ENCODE measurements at regions not wholly inside any gene's neighbourhood (a gene's known extent, or its start where the extent isn't known, plus 50 kb on each side); places are given as distances from the start of the nearest gene placed in this dataset.

DNA sequence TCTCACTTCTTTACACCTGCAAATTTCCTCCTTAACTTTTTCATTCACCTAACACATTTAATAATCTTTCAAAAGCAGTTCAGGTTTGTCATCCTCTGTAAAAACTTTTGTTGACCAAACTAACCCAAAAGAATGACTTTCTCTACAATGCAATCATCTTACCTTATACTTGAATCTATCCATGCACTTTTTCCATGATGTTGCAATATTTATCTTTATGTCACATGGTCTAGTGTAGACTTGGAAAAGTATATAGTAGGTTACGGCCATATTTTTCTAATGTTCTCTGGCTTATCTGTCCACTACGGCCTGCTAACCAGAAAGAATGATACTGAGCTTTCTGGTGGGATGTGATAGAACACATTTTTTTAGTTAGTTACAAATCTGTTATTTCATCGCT is 431.0 kb upstream of the SOX9 start:
- DNase-seq (ENCODE audit: low spot score), result no peak

DNA sequence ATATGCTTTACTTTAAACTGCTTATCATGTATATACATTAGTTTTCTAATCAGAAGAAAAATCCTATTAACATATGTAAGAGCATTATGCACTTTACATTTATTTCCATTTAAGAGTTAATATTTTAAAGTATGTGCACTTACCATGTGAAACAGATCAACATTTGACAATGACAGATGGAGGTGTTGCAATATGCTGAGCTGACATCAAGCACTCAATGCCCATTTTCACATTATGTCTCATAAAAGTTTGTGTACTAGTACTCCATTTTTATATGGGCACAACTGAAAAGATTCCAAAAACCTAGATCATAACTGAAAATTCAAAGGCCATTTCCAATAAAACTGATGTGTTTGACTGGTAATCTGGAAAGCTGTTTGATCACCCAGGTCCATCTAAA is 420.9 kb upstream of the SOX9 start:
- no peak for DNase-seq (ENCODE audit: low spot score)

DNA sequence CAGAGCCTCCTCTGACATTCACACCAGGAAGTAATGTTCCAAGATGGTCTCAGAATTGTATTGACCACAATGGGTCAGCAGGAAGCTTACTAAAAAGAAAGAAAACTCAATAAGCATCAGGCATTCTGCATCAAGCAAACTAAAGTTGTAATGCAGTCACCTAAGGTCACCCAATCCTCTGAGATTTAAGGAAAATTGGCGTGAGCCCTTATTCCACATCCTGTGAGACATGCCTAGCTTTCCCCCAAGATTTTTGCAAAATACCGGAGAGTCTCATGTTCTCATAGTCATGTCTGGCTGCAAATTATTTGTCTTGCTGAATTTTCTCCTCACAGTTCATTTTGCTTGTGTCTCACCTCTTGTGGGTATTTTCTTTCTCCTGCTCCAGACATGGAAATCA is 417.1 kb upstream of the SOX9 start:
- DNase-seq (ENCODE audit: low spot score), result no peak

DNA sequence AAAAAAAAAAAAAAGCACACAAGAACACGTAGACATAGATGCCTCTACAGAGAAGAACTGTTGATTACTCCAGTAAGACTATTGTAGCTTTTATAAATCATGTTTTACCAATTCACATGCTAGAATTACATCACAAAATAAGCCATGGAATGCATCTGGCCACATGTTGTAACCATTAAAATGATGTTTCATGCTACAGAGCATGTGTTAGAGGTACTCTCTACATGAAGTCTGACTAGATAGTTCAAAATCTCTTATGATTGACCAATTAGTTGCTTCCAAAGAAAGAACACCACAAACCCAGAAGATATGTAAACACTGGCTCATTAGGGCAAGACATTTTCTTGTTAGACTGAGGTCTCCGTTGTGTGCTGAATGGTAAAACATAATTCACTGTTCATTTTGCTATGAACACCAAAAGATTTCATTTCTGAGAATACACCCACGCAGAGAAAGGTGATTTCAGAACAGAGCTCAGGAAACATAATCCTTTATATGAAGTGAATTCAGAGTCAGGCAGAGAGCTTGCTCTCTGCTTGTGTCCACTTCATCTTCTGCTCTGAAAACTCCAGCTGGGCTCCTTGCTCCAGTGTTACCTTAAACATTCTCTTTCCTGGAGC is 411.4 kb upstream of the SOX9 start:
- no peak for DNase-seq (ENCODE audit: low spot score)

DNA sequence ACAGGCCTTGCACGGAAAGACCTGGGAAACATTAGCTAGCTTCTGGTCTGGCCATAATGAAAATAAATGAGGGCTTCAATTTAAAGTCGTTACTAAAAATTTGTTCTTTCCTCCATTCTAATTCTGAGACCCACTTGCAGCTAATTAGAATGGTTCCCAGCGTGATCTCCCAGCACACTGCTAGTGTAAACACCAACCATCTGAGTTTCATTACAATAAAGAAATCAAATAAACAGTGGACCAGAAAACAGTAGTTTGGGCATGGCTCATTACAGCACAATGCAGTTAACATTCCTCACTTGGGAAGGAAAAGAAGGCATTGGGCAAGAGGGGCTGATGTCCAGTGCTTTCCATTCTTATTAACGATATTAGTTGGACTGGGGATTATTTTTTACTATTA is 410.9 kb upstream of the SOX9 start:
- DNase-seq (ENCODE audit: low spot score), result no peak

DNA sequence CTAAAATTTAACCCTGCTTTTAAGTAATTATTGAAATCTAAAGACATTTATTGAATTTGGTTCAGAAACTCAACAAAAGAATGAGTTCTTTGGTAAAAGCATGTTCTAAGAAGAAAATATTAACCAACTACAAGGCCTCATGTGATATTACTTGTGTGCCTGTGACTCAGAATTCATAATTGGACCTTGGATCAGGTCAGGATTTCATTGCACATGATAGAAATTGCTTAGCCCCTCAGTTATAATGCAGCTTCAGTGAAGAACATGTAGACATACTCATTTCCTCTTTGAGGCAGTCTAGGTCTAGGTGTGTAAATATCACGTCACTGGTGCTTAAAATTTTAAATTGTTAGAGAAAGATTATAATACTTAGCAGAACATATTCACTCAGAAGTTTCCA is 410.0 kb upstream of the SOX9 start:
- no peak for DNase-seq (ENCODE audit: low spot score)

DNA sequence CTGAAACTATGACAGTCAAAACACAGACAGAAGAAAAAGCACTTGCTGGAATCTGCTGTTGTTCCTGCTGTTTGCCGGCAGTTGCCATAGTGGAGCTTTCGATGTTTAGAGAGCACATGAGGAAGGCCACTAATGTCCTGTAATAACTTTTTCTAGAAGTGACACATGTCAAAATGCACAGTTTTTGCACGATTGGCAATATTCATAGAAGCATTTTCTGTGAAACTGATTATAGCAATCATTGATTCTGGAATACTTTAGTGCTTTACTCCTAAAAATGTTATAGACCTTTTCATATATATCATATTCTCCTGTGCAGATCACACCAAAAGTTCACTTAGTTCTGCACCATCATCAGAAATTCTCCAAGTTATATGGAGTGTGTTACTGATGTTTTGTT is 407.0 kb upstream of the SOX9 start:
- DNase-seq (ENCODE audit: low spot score), result no peak

DNA sequence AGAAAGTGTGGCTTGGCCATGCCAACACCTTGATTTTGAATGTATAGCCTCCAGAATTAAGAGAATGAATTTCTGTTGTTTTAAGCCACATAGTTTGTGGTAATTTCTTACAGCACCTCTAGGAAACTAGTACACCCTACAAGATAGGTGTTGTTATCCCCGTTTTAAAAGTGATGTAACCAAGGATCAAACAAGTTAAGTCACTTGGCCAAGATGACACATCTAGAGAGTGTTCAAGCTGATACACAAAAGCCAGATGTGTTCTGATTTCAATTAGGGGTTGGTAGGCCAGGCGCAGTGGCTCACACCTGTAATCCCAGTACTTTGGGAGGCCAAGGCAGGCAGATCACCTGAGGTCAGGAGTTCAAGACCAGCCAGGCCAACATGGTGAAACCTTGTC is 396.5 kb upstream of the SOX9 start:
- DNase-seq (ENCODE audit: low spot score), result no peak

DNA sequence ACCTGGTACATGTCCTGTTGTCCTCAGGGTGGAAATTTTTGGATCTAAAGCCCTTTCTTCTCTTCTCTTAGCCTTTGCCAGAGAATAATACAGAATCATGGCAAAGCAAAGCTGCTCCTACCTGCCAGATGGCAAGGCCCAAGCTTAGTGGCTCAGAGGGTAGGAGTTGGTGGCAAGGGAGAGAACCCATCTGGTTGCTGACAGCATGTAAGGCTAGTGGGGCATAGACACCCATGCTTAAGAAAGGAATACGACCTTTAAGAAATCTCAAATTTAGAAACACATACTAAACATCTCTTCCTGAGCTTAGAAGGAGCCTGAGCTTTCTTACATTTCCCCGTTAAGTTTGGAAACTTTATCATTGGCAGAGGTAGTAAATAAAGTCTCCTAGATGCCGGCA is 395.0 kb upstream of the SOX9 start:
- DNase-seq (ENCODE audit: low spot score), result no peak

DNA sequence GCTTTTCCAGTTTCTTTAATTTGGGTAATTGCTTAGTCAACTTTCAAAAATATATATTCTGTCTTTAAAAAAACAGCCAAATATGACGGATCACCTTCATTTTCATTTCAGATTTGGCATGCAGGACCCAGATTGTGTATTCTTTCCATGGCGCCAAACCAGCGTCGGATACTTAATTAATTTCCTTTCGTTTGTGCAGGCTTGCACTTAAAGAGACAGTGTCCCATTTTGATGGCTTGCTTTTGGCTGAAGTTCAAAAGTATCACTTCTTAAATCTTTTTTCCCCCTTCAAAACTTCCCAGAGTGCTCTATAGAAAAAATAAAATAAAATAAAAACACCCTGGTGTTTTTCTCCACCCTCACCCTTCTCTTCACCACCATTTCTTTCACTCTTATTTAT is 394.5 kb upstream of the SOX9 start:
- DNase-seq (ENCODE audit: low spot score), result no peak

DNA sequence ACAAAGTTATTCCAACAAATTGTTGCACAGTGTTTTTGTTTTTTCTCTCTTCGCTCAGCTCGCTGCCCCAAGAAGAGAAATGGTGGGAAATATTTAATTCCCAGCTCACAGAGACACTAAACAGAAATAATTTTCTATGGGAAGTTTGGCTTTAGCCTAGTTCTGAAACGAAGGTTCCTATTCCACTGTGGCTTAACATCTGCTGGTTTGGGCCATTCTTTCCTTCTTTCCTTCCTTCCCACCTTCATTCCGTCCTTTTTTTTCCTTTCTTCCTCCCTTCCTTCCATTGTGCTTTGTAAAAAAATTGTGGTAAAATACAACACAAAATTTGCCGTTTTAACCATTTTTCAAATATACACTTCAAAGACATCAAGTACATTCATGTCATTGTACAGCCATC is 393.5 kb upstream of the SOX9 start:
- no peak for DNase-seq (ENCODE audit: low spot score)

DNA sequence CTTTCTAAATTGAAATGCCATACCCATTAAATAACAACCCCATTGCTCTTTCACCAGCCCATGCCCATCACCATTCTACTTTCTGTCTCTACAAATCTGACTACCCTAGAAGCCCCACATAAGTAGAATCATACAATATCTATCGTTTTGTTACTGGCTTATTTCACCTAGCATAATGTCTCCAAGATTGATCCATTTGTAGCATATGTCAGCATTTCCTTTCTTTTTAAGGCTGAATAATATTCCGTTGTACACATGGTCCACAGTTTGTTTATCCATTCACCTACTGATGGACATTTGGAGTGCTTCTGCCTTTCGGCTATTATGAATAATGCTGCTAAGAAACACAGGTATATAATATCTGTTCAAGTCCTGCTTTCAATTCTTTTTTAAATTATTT is 393.1 kb upstream of the SOX9 start:
- no peak for DNase-seq (ENCODE audit: low spot score)

DNA sequence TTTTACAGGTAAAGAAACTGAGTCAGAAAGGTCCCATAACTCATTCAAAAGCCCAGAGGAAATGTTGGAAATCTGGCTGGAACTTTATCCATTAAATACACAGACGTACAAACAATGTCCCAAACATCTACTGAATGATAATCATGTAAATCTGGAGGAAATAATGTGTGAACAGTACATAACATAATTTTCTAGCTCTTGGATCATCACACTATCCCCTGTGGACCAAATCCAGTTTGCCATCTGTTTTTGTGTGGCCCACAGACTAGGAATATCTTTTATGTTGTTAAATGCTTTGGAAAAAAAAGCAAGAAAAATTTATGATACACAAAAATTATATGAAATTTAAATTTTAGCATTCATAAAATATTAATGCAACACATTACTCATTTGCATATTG is 389.9 kb upstream of the SOX9 start:
- DNase-seq (ENCODE audit: low spot score), result no peak

DNA sequence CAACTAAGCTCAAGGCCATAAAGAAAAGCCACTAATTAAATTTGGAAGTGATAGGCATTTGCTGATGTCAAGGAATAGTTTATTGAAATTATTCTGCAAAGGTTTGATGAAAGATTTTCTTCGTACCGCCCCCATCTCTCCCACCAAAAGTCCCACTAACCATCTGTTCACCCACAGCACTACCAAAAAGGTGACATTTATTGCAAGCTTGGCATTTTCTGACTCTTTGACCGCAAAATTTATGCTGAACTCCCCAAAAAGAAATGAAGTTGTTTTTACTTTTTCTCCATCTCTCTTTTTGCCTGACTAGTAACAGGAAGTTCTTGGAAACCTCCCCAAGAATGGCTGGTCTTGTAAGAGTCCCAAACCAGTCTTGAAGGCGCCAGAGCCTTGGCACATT is 384.9 kb upstream of the SOX9 start:
- no peak for DNase-seq (ENCODE audit: low spot score)

DNA sequence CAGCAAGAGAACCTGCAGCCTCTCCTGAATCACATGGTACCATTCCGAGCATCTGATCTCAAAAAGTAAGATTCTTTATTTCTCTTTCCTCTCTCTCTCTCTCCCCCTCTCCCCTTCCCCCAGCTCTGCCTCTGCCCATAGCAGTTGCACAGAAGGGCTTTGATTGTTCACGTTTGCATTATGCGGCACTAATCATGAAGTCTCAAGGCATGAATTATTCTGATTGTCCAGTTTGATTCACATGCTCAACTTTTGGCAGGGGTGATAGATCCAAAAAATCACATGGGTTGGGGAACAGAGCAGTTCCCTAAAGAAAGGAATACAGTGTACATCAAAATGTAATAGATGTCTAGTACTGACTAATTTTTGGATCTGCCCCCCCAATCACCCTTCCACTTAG is 380.0 kb upstream of the SOX9 start:
- no peak for DNase-seq (ENCODE audit: low spot score)

DNA sequence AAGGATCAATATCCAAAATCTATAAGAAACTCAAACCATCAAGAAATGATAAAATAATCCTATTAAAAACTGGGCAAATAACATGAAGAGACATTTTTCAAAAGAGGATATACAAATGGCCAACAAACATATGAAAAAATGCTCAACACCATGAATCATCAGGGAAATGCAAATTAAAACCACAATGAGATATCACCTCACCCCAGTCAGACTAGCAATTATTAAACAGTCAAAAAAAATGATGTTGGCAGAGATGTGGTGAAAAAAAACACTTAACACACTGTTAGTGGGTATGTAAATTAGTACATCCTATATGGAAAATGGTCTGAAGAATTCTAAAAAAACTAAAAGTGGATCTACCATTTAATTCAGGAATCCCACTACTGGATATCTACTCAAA is 379.0 kb upstream of the SOX9 start:
- no peak for DNase-seq (ENCODE audit: low spot score)

DNA sequence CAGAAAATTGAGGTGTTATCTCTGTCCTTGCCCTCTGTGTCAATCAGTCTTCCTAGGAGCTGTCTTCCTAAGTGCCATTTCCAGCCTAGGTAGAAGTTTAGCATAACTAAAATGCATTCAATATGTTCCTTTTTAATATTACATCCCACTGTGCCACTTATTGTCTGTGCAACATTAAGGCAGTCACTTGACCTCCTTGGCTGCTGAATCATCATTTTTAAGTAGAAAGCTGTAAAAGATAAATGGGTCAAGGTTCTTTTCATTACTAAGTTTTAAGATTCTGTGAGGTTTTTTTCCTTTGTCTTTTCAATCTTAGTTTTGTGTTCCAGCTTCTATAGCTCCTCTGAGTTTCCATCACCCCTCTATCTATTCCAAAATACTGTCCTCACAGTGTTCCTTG is 371.9 kb upstream of the SOX9 start:
- no peak for DNase-seq (ENCODE audit: low spot score)

DNA sequence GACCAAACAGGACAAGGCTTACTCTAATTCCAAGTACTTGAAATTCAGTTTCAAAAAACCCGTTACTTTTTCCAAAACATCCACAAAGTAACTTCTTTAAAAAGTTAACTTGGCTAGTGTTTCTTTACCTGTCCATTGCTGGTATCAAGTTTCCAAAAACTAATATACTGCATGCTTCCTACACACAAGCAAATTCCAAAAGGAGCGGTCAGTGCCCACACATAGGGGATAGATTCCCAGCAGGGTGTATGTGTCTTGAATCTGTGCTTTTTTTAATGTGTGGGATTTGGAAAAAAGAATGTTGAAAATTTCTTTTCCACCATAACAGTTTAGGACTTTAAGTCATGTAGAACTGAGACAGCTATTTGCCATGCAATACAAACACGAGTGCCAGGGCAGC is 367.8 kb upstream of the SOX9 start:
- DNase-seq (ENCODE audit: low spot score), result no peak

DNA sequence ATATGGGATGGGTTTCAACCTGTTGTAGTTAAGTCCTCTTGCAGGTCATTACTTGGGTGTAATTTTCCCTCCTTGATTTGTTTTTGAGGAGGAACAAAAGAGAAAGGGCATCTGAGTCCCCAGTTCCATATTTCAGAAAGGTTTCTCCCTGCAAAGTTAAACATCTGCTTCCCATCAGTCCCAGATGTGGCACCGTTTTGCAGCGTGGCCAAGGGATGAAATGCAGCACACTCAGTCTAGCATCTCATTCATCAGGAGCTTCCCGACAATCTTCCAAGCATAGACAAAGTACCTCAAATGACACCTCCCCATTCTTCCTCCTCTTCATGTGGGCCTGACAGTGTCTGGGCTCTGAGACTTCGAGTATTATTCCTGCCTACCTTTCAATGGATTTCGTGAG is 363.7 kb upstream of the SOX9 start:
- DNase-seq (ENCODE audit: low spot score), result no peak

DNA sequence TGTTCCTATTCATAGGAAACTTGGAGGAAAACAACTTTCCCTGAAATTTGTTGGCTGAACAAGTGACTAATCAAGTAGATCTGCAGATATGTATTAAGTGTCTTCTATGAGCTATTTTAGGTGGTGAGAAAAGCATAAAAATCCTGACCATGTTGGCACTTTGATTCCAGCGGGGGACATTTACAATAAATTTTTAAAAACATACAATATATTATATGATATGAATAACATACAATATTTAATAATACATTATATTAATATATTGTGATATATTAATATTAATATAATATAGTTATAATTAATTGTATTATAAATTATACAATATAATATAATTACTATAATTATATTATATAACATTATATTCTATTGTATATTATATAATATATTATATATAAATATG is 362.9 kb upstream of the SOX9 start:
- DNase-seq (ENCODE audit: low spot score), result no peak

DNA sequence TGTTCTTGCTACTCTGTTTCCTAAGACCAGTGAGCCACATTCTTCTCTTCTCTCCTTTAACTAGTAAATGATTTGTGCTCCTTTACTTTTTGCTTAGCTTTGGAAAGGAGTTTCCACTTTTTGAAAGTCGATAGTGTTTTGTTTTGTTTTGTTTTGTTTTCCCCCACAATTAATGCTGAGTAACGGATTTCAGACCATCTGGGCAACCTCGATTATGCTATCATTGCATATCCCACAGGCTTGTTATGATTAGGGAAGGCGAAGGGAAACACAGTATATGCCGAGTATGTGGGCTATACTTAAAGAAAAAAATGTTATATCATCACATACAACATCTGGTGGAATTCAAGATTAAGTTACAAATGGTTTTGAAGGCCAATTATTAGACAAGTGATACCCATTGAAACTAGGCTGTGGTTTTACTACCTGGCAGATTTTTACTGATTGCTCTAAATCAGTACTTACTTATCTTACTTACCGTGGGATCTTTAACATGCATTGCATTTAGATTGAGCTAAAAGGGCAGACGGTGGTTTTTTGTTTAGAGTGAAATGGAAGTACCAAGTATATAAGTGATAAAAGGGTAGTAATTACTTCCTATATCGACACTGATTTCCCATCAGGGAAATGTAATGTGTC is 361.3 kb upstream of the SOX9 start:
- DNase-seq (ENCODE audit: low spot score), result no peak

DNA sequence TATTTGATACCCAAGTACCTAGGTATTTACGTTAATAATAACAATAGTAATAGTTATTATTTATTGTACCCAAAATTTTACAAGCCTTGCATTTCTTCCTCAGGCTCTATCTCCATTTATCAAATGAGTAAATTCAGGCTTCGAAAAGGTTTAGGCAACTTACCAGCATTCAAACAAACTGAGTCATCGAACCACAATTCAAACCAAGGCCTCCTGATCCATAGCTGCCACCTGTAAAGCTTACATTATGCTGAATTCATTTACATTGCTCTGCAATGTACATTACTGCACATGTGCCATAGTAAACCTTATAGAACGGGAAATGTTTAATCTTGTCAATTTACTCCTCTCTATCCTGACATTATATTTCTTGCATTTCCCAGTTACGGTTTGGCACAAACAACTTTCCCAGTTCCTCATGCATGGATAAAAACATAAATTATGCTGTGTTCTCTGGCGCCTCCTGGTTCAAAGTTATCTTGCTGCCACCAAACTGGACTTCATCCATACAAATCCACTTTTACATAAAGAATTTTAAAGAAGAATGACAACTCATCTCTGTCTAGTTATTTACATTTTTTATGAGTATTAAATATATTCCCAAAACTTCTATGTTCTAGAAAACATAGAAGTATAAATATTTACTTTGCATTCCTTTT is 360.6 kb upstream of the SOX9 start:
- DNase-seq (ENCODE audit: low spot score), result no peak

DNA sequence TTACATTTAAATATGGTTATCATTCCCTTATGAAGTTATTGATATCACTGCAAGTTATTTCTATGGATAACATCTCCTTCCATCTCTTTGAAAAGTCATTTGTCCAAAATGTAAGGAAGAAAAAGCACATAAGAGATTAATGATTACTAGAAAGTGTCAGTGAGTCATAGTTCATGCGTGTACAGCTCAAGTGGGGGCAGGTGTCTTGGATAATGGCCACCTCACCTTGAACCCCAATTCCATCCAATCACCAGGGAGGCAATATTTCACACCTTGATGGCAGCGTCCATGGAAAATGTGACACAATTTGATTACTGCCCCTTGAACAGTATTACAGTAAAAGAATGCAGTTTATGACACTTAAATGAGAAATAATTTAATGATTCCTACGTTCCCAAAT is 358.3 kb upstream of the SOX9 start:
- DNase-seq (ENCODE audit: low spot score), result no peak

DNA sequence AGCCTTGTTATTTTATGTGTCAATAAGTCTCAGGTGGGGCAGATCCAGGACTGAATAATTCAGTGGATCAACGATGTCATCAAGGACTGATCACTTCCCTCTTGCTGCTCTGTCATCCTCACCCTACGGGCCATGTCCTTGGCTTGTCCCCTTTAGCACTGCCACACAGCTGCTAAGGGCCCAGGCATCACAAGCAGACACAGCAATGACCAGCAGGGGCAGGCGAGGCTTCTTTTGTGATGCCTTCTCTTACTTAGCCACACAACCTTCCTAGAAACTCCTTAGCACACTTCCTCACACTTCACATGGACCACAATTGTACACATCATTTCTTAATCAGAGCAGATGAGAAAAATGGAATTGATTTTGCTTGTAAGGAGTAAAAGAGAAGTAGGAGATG is 356.3 kb upstream of the SOX9 start:
- no peak for DNase-seq (ENCODE audit: low spot score)
